ENCODE measurements at regions not wholly inside any gene's neighbourhood (a gene's known extent, or its start where the extent isn't known, plus 50 kb on each side); places are given as distances from the start of the nearest gene placed in this dataset.

DNA sequence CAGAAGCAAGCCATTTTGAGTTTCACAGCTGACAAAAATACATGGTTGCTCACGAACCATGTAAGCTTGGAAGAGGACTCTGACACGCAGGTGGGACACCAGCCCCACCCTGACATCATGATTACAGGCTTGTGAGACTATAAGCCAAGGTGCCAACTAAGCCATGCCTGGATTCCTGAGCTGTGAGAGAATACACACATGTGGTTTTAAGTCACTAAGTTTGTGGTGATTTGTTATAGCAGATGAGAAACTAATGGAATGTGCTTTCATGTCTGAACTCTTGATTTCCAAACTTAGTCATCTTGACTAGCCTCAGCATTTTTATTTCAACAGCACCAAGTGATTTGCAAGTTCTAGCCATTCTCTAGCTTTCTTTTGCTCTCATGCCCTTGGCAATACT is 676.1 kb upstream of the CELF4 start:
- no peak for DNase-seq (ENCODE audit: low read depth in 1 of 2, low spot score in 2 of 2)
- ChIA-PET POLR2A (ENCODE audit: partially characterized antibody) (interaction anchor here (0.6 kb wide), 1 partner anchor 148 kb away, joined by 3 read pairs; no protein-coding TSS in a partner anchor), CTCF (ENCODE audit: partially characterized antibody) (no interaction called here)
- Histone ChIP-seq H4K20me1 (replicated peaks in 1 of 2; ENCODE audit: control insufficient read depth in 1 of 2, insufficient read depth in 2 of 2, low read length in 2 of 2) (no peaks in the 10 kb centered on the region), H3K4me3 (ENCODE audit: extremely low read depth in 1 of 4, insufficient read depth in 2 of 4, low read depth in 3 of 4, low read length in 4 of 4) (no peak overlapping the region), H3K4me1 (replicated peaks in 1 of 4; ENCODE audit: control insufficient read depth in 3 of 4, insufficient read depth in 4 of 4, low read length in 3 of 4) (no peaks in the 10 kb centered on the region), H2BK5ac (ENCODE audit: low read depth, low read length) (no peak overlapping the region), H3K9ac (replicated peaks in 1 of 4; ENCODE audit: extremely low read depth in 1 of 4, low read depth in 3 of 4, low read length in 3 of 4) (no peak overlapping the region), H3K9me3 (ENCODE audit: insufficient read depth in 2 of 2, low read depth in 1 of 2, low read length in 1 of 2) (no peaks in the 10 kb centered on the region), H3K4me2 (ENCODE audit: insufficient read depth in 1 of 2, low read depth in 2 of 2, low read length in 2 of 2) (no peak overlapping the region), H3K18ac (ENCODE audit: extremely low read depth, low read length) (no peak overlapping the region), H3K27me3 (replicated peaks in 1 of 4; ENCODE audit: control insufficient read depth in 3 of 4, extremely low read depth in 1 of 4, insufficient read depth in 3 of 4, low read length in 3 of 4) (no peaks in the 10 kb centered on the region), H4K8ac (ENCODE audit: extremely low read depth, insufficient read depth, low read length) (no peak overlapping the region), H2AFZ (ENCODE audit: low read length) (no peak overlapping the region), H3K4ac (replicated peaks; ENCODE audit: insufficient read length, low read depth, low read length) (no peak overlapping the region), H2BK15ac (ENCODE audit: low read length) (no peak overlapping the region), H2BK20ac (ENCODE audit: low read length) (no peak overlapping the region), H2AK5ac (ENCODE audit: low read depth, low read length) (no peak overlapping the region), H2BK12ac (ENCODE audit: low read depth, low read length) (no peak overlapping the region), H4K91ac (replicated peaks; ENCODE audit: insufficient read length, low read length) (no peak overlapping the region), H3K79me1 (ENCODE audit: low read depth, low read length) (no peaks in the 10 kb centered on the region), H3K23me2 (ENCODE audit: low read depth, low read length) (no peaks in the 10 kb centered on the region), H3K23ac (ENCODE audit: insufficient read length) (no peak overlapping the region), H3K27ac (ENCODE audit: low read depth, low read length) (no peak overlapping the region), H4K5ac (ENCODE audit: insufficient read length, low read depth, low read length) (no peak overlapping the region), H3K36me3 (ENCODE audit: control insufficient read depth in 2 of 4, insufficient read depth in 4 of 4, low read length in 3 of 4) (no peaks in the 10 kb centered on the region), H3K14ac (ENCODE audit: insufficient read length) (no peak overlapping the region), H2BK120ac (replicated peaks; ENCODE audit: low read depth, low read length) (no peak overlapping the region), H3K79me2 (ENCODE audit: control insufficient read depth in 1 of 2, insufficient read depth in 2 of 2, low read length in 2 of 2) (no peaks in the 10 kb centered on the region), H3K56ac (replicated peaks; ENCODE audit: insufficient read length, low read depth, low read length) (no peak overlapping the region)
- 91% methylated on average over 2 of the region's 2 CpGs; no CpG with 5 or more reads in 1 of the 2 experiments for WGBS, 2 experiments (ENCODE audit: extremely low coverage in 1 of 2, insufficient coverage in 1 of 2, insufficient read length in 1 of 2, insufficient replicate concordance in 2 of 2, low coverage in 1 of 2, low lambda C conversion rate in 2 of 2, missing lambda C conversion rate in 1 of 2)
- no peak for FAIRE-seq
- no peak for TF ChIP-seq NANOG (IDR thresholded peaks at IDR 0.05; ENCODE audit: insufficient read depth, low read depth, low read length, poor library complexity, severe bottlenecking)
- no peak for TF ChIP-seq CHD2 (IDR thresholded peaks at IDR 0.05; ENCODE audit: low read length)

Data from H1 (cell line).